ENCODE measurements at regions not wholly inside any gene's neighbourhood (a gene's known extent, or its start where the extent isn't known, plus 50 kb on each side); places are given as distances from the start of the nearest gene placed in this dataset.

DNA sequence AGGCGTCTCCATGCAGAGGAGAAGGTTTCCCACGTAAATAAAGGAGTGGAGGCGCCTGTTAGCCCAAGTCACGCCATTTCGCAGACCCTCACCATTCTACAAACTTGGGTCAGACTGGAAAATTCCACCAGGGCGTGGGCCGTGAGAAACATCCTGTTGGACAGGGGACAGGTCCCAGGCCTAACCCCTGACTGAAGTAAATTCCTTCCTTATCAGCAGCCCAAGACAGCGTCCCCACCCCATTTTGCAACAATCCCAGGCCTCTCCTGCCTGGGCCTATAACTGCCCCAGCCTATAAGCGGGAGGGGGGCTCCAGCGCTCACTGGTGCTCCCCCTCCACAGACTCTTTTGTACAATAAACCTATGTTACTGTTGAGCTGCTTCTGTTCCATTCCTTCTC is 57.3 kb upstream of the CBLN2 start:
- DNase-seq (ENCODE audit: low read depth in 2 of 2) = no peak

Data from stimulated activated CD4-positive, alpha-beta T cell treated with anti-CD3 and anti-CD28 coated beads, Interleukin-4, amount 100 ng/mL, for 48 hours (primary cell).